ENCODE measurements at regions not wholly inside any gene's neighbourhood (a gene's known extent, or its start where the extent isn't known, plus 50 kb on each side); places are given as distances from the start of the nearest gene placed in this dataset.

DNA sequence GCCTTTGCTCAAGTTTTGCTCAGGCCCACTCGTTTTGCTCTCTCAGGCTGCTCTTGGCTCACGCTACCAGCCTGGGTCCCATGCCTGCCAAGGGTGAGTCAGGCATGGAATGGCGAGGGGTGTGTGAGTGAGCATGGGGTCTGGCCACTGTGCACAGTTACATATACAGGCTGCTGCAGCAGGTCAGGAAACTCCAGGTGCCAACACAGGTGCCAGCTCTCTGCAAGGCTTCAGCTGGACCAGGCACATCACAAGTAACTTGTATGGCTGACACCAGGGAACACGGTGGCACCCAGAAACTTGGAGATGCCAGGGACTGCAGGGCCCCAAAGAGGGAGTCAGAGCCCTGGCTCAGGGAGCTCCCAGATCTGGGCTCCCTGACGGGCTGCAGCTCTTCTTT is 146.8 kb downstream of the BTBD3 start:
- no peak for TF ChIP-seq CTCF (IDR thresholded peaks at IDR 0.05)
- TF ChIP-seq POLR2A (IDR thresholded peaks at IDR 0.05) = no peak
- TF ChIP-seq EP300 (IDR thresholded peaks at IDR 0.05) = no peak
